Body of pancreas (tissue), 4 donors: ENCODE measurements at regions not wholly inside any gene's neighbourhood (a gene's known extent, or its start where the extent isn't known, plus 50 kb on each side); places are given as distances from the start of the nearest gene placed in this dataset.

ENCODE experiments used
- CTCF ChIP-seq, 7 experiments: fragments of 450-650 bp in 4 of 7; fragments of 200-600 bp in 3 of 7; sonication (generic) in 3 of 7; IDR thresholded peaks; one replicate each; pipeline ENCODE4 v1.5.1; 2016 to 2019; ENCODE audit warnings: antibody characterized with exemption in 7 of 7
- POLR2A ChIP-seq, 3 donors: fragments of 450-650 bp; IDR thresholded peaks; one replicate each; pipeline ENCODE4 v1.6.1; 2016; ENCODE audit warnings: antibody characterized with exemption in 3 of 3, mild to moderate bottlenecking in 2 of 3

- TF ChIP-seq POLR2A (IDR thresholded peaks at IDR 0.05) (no peak), CTCF (IDR thresholded peaks at IDR 0.05) (no peak)
Measured at GRCh38 chr3:159892171-159892795, 96.4 kb upstream of the IL12A start.
